GM19328 (cell line): ENCODE measurements at regions not wholly inside any gene's neighbourhood (a gene's known extent, or its start where the extent isn't known, plus 50 kb on each side); places are given as distances from the start of the nearest gene placed in this dataset.

Experiments
- ATAC-seq: cut with Tn5 transposase; IDR thresholded peaks from one replicate; pipeline ENCODE4 v1.9.1; 2021; ENCODE audit warnings: mild to moderate bottlenecking, moderate library complexity; ENCODE audit not compliant: unreplicated experiment

GRCh38 chr10:113319479-113319878, 233.4 kb upstream of the HABP2 start:
- no peak for ATAC-seq

DNA sequence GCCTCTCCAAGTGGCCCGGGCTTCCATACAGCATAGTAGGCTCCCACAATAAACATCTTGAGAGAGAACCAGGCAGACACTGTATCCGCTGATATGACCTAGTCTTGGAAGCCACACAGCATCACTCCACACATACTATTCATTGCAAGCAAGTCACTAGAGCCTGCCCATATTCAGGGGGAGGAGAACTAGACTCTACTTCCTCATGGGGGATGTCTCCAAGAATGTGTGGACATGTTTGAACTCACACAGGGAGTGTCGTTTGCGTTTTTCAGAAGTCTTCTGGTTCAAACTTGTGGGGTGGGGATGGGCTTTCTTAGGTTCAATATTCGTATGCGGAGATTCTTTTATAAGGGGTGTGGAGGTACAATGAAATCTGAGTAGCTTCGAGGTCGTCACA, 232.6 kb upstream of the HABP2 start:
- ATAC-seq: no peak

DNA sequence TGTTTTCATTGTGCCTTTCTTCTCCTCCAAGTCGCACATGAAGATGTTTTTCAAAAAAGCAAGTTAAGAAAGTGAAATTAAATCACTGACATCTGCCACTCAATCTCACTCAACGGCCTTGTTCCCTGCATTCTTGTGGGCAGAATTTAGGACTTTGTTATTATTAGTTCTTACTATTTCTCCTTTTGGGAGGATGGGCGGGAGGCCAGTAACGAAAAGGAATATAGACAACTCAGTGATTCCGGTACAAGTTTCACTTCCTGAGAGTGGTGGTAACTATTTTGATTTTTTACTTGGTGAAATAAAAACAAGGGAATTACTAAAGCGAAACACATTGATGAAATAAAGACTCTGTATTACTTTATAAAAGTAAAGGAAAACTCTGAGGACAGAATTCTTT, 231.9 kb upstream of the HABP2 start:
- ATAC-seq: no peak

- no peak for ATAC-seq
Measured at GRCh38 chr10:113322843-113323242, 230.0 kb upstream of the HABP2 start.

- no peak for ATAC-seq
Measured at GRCh38 chr10:113323985-113324384, 228.9 kb upstream of the HABP2 start.

DNA sequence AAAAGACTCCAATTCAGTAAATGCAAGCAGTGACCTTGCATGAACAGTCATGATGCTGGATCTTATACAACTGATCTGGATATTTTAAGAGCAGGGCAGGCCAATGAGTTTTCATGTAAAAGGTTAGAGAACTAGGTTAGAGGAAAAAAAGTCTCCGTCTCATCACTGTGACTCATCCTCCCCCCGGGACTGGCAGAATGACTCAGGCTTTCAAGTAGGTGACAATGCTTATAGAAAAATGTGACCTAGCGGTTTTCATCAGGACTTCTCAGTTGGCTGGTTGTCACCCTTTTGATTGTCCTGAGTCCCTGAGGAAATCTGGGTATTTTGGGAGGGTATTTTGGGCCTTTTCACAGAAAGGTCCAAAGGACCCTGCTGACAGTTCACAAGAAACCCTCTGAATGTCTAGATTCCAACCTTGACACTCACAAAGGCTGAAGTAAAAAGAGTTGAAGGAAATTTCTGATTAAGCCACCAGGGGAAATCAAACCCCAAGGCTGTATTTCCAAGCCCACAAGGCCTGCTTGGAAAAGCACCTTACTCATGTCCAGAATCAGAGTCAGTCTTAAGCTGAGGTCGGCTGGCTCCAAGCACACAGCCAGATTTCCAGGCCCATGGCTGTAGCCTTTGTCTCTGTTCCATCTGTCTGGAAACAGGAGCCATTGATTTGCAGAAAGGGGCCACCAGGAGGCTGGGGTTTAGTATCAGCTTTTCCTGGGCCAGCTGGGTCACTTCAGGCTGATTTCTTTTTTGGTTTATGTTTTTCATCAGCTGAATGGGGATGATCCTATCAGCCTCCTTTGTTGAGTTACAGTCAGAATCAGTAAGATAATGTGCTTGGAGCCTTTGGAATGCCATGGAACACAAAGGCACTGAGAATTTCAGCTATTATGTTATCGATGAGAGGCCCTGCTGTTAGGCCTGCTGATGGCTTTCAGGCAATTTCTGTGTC, 226.4 kb upstream of the HABP2 start:
- peak; percentile 71 for ATAC-seq

GRCh38 chr10:113329121-113329596, 223.7 kb upstream of the HABP2 start:
- no peak for ATAC-seq

- ATAC-seq: no peak
Measured at GRCh38 chr10:113331961-113332360, 220.9 kb upstream of the HABP2 start.

- no peak for ATAC-seq
Measured at GRCh38 chr10:113333313-113333712, 219.5 kb upstream of the HABP2 start.

DNA sequence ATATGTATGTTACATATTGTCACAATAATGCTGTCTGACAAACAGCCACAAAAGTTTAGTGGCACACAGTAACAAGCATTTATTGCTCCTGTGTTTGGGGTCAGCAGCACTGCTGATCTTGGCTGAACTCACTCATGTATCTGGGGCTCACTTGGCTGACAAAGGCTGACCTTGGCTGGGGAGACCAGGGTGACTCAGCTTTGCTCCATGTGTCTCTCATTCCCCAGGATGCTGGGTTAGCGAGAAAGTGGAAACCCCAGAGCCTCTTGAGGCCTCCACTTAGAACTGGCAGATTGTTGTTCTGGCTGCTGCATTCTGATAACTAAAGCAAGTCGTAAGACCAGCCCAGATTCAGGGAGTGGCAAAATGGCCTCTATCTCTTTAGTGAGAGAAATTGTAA, 217.3 kb upstream of the HABP2 start:
- ATAC-seq: no peak

DNA sequence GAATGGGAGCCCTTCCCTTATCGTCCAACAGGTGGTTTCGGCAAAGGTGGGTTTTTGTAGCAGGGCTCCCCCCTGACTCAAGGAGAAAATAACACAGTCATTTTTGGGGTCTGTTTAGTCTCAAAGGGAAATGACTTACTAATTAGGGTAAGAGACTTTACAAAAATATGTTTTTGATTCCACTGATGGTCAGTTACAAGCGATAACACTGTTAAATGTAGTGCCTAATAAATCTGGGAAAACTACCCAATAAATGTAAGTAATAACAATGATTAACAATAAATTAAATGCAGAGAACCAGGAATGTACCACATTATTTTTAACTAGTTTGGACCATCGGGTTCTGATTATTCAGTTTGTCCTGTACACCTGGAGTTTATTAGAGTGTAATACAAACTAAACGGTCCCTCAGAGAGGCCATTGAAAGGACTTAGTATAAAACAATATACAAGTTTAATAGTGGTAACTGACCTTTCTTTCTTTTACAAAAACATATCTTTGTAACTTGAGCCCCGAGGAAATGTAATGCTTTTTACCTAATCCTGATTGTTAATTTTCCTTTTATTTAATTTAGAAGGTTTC, 216.2 kb upstream of the HABP2 start:
- ATAC-seq: no peak

GRCh38 chr10:113337142-113337541, 215.7 kb upstream of the HABP2 start:
- ATAC-seq: no peak

- no peak for ATAC-seq
Measured at GRCh38 chr10:113339121-113339520, 213.7 kb upstream of the HABP2 start.

GRCh38 chr10:113340282-113340681, 212.6 kb upstream of the HABP2 start:
- ATAC-seq: no peak

DNA sequence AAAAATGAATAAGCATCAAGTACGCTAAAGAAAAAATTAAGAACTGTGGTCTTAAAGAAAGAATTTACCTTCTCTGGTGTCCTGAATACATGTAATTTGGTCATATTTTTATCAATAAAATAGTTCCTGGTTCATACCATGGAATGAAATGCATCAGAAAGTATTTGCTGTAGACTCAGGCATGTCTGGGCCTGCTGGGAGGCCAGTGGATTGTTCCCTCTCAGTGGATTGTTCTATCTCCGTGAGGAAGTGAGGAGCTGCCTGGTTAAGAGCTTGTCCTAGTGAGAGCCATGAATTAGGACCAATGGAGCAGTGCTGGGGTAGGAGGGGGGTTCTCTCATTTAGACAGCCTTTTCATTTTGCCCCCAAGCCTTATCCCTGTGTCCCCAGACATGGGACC, 211.7 kb upstream of the HABP2 start:
- no peak for ATAC-seq

GRCh38 chr10:113345826-113346624, 206.8 kb upstream of the HABP2 start:
- ATAC-seq: no peak

- ATAC-seq: no peak
Measured at GRCh38 chr10:113347508-113347907, 205.3 kb upstream of the HABP2 start.

GRCh38 chr10:113348694-113349093, 204.2 kb upstream of the HABP2 start:
- no peak for ATAC-seq

DNA sequence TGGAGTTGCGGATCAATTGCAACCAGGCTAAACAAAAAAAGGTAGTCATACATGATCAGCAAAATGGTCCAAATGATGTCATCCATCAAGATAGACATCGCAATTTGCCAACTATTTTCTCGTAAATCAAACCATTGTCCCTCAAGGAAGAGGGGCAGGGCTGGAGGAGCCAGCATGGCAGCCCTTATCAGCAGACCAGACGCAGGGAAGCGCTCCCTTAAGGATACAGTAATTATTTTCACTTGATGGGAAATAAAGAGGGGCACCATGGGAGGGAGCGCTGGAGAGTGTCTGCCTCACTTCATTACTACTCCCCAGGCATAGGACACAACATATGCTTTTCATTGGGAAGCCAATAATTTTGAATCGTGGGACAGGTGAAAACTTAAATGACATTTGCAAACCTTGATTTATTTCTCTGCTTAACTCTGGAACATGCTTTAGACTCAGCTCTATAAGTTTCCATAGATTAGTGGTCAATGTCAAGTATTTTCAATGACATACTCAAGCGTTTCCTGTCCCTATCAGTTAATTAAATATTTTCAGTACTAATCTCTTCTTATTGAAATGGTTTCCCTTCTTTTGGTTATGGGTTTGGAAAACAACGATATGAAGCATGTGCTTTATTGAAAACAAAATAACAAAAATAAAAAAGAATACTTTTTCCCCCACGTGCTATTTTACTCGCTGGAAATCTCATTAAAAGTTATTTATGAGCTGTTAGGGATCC, 202.4 kb upstream of the HABP2 start:
- ATAC-seq: no peak

DNA sequence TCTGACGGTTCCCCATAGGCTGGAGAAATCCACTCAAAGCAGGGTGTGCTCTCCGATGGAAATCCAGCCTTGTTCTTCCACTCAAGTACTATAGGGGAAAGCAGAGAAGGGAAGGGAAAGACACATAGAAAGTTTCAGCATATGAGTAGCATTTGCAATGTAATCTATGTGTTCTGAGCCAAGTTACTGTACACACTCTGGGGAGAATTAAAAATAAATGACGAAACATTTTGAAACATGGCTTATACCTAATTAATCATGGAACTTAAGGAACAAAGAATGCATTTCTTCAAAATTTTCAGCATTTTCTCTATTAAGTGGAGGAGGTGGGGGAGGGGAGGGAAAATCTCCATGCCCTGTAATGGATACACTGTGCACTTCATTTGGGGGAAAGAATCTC, 198.1 kb upstream of the HABP2 start:
- no peak for ATAC-seq
